GM23338 (cell line): ENCODE measurements at regions not wholly inside any gene's neighbourhood (a gene's known extent, or its start where the extent isn't known, plus 50 kb on each side); places are given as distances from the start of the nearest gene placed in this dataset.

Experiments
- ATAC-seq: fragments of 200-7000 bp; cut with Tn5 transposase; 3 replicates; pipeline ENCODE4 v1.9.1; 2020
- DNase-seq: peaks from one replicate; pipeline ENCODE4 v3.0.0-alpha.2; 2015; ENCODE audit warnings: low spot score
- H2AFZ ChIP-seq: fragments of 200-600 bp; sonication (generic); 2 replicates; pipeline ENCODE4 v1.8.0; 2016; ENCODE audit warnings: antibody characterized with exemption, mild to moderate bottlenecking, moderate library complexity
- H3F3A ChIP-seq: fragments of 200-600 bp; sonication (generic); replicated peaks from 2 replicates; pipeline ENCODE4 v1.8.0; 2017; ENCODE audit warnings: antibody characterized with exemption, mixed run types, low read depth
- H3K27ac ChIP-seq: fragments of 200-600 bp; sonication (generic); 2 replicates; pipeline ENCODE4 v1.6.1; 2016; ENCODE audit warnings: low read depth
- H3K27me3 ChIP-seq: fragments of 200-600 bp; sonication (generic); 2 replicates; pipeline ENCODE4 v1.8.0; 2016; ENCODE audit warnings: mild to moderate bottlenecking, mixed run types, moderate library complexity; ENCODE audit not compliant: insufficient read depth
- H3K36me3 ChIP-seq: fragments of 200-600 bp; sonication (generic); 2 replicates; pipeline ENCODE4 v1.8.0; 2016; ENCODE audit warnings: mild to moderate bottlenecking; ENCODE audit not compliant: insufficient read depth
- H3K4me1 ChIP-seq: fragments of 200-600 bp; sonication (generic); 2 replicates; pipeline ENCODE4 v1.8.0; 2016; ENCODE audit warnings: mild to moderate bottlenecking, moderate library complexity; ENCODE audit not compliant: insufficient read depth
- H3K4me2 ChIP-seq: fragments of 200-600 bp; sonication (generic); 2 replicates; pipeline ENCODE4 v1.7.1; 2017; ENCODE audit warnings: mixed run types
- H3K4me3 ChIP-seq: fragments of 200-600 bp; sonication (generic); 2 replicates; pipeline ENCODE4 v1.6.1; 2016; ENCODE audit warnings: mixed run types
- H3K79me2 ChIP-seq: fragments of 200-600 bp; sonication (generic); replicated peaks from 2 replicates; pipeline ENCODE4 v1.8.0; 2017; ENCODE audit warnings: mild to moderate bottlenecking; ENCODE audit not compliant: insufficient read depth
- H3K9me2 ChIP-seq: fragments of 200-600 bp; sonication (generic); 2 replicates; pipeline ENCODE4 v1.8.0; 2017; ENCODE audit not compliant: insufficient read depth
- H4K20me1 ChIP-seq: fragments of 200-600 bp; sonication (generic); replicated peaks from 2 replicates; pipeline ENCODE4 v1.8.0; 2017; ENCODE audit warnings: mild to moderate bottlenecking; ENCODE audit not compliant: insufficient read depth
- H3K27ac Mint-ChIP-seq: 2 replicates; pipeline ENCODE4 v1.8.0; 2020; ENCODE audit warnings: inconsistent platforms, mild to moderate bottlenecking, moderate library complexity, mixed read lengths
- H3K27me3 Mint-ChIP-seq: 3 replicates; pipeline ENCODE4 v1.8.0; 2022; ENCODE audit warnings: low read depth, mild to moderate bottlenecking, moderate library complexity, mixed read lengths, inconsistent platforms; ENCODE audit not compliant: insufficient read depth, poor library complexity
- H3K36me3 Mint-ChIP-seq: 3 replicates; pipeline ENCODE4 v1.8.0; 2021; ENCODE audit warnings: low read depth, mild to moderate bottlenecking, inconsistent platforms, moderate library complexity, mixed read lengths
- H3K4me1 Mint-ChIP-seq: 3 replicates; pipeline ENCODE4 v1.8.0; 2020; ENCODE audit warnings: mild to moderate bottlenecking, inconsistent platforms, mixed read lengths
- H3K4me3 Mint-ChIP-seq: 3 replicates; pipeline ENCODE4 v1.8.0; 2021; ENCODE audit warnings: moderate library complexity, mild to moderate bottlenecking, inconsistent platforms, mixed read lengths
- H3K9me3 Mint-ChIP-seq: 3 replicates; pipeline ENCODE4 v1.8.0; 2020; ENCODE audit warnings: moderate library complexity, mild to moderate bottlenecking, inconsistent platforms, mixed read lengths
- CREB1 ChIP-seq: fragments of 250-450 bp; sonication (Bioruptor Pico); IDR thresholded peaks from 2 replicates; pipeline ENCODE4 v1.5.0; 2020; ENCODE audit warnings: low read depth, mild to moderate bottlenecking, moderate library complexity
- CTCF ChIP-seq, 2 experiments: fragments of 200-600 bp in 1 of 2; sonication (generic) in 1 of 2; conservative IDR thresholded peaks; 2 replicates each; pipeline versions ENCODE4 v1.5.1 to v1.6.1; 2016 to 2017; ENCODE audit warnings: antibody characterized with exemption in 2 of 2, low read depth in 2 of 2, mild to moderate bottlenecking in 2 of 2, moderate library complexity in 1 of 2
- ETS1 ChIP-seq: IDR thresholded peaks from 2 replicates; pipeline ENCODE4 v1.6.1; 2016; ENCODE audit warnings: antibody characterized with exemption
- JUNB ChIP-seq: IDR thresholded peaks from one replicate; pipeline ENCODE4 v1.6.1; 2016; ENCODE audit warnings: antibody characterized with exemption; ENCODE audit not compliant: unreplicated experiment
- REST ChIP-seq: IDR thresholded peaks from one replicate; pipeline ENCODE4 v1.6.1; 2018; ENCODE audit warnings: antibody characterized with exemption; ENCODE audit not compliant: unreplicated experiment
- STAT1 ChIP-seq: IDR thresholded peaks from one replicate; pipeline ENCODE4 v1.6.1; 2016; ENCODE audit warnings: antibody characterized with exemption; ENCODE audit not compliant: unreplicated experiment
- ZNF114 ChIP-seq: fragments of 250-450 bp; sonication (Bioruptor Pico); IDR thresholded peaks from 2 replicates; pipeline ENCODE4 v1.5.0; 2020; ENCODE audit warnings: mild to moderate bottlenecking, moderate library complexity

- TF ChIP-seq CTCF (conservative IDR thresholded peaks at IDR 0.05; ENCODE audit: low read depth in 2 of 2) (no peak), REST (no peak), JUNB (no peak), STAT1 (no peak), ETS1 (no peak)
These were observed 200.0 kb upstream of the GK2 start (continued) for GRCh38 chr4:79607979-79608378.

GRCh38 chr4:79604152-79604551 lies 196.1 kb upstream of the GK2 start:
- peaks cover 6% of the 10 kb centered on the region for H3K9me2 ChIP-seq

More at GRCh38 chr4:79604152-79604551, 196.1 kb upstream of the GK2 start:
- DNase-seq (no peak), ATAC-seq (no peak)
- Histone ChIP-seq H3K79me2 (no peaks in the 10 kb centered on the region), H3K27ac (no peak overlapping the region), H3K36me3 (no peaks in the 10 kb centered on the region), H3K27me3 (no peaks in the 10 kb centered on the region), H4K20me1 (no peaks in the 10 kb centered on the region), H3F3A (no peaks in the 10 kb centered on the region), H3K4me2 (no peak overlapping the region), H3K4me3 (no peak overlapping the region), H3K4me1 (no peaks in the 10 kb centered on the region), H2AFZ (no peak overlapping the region)
- Mint-ChIP-seq H3K27ac (no peak overlapping the region), H3K4me1 (no peaks in the 10 kb centered on the region), H3K36me3 (no peaks in the 10 kb centered on the region), H3K4me3 (no peak overlapping the region), H3K9me3 (no peaks in the 10 kb centered on the region; the same call in 2 of the 3 replicates), H3K27me3 (no peaks in the 10 kb centered on the region)
- TF ChIP-seq ZNF114 (CRISPR knock-in tag) (no peak), CREB1 (CRISPR knock-in tag) (no peak), ETS1 (no peak)
